Hepatocyte (in vitro differentiated cells): ENCODE measurements at regions not wholly inside any gene's neighbourhood (a gene's known extent, or its start where the extent isn't known, plus 50 kb on each side); places are given as distances from the start of the nearest gene placed in this dataset.

ENCODE experiments used
- CTCF ChIP-seq: fragments of 200-600 bp; sonication (generic); IDR thresholded peaks from 2 replicates; pipeline ENCODE4 v1.5.1; 2016; ENCODE audit warnings: antibody characterized with exemption, mild to moderate bottlenecking; ENCODE audit not compliant: poor library complexity
- EZH2 ChIP-seq: fragments of 200-600 bp; sonication (generic); IDR thresholded peaks from 2 replicates; pipeline ENCODE4 v1.6.1; 2016; ENCODE audit warnings: antibody characterized with exemption, mild to moderate bottlenecking, borderline replicate concordance
- EZH2phosphoT487 ChIP-seq: fragments of 200-600 bp; sonication (generic); IDR thresholded peaks from one replicate; pipeline ENCODE4 v1.6.1; 2018; ENCODE audit warnings: antibody characterized with exemption, mild to moderate bottlenecking, low read depth, moderate library complexity; ENCODE audit not compliant: unreplicated experiment, severe bottlenecking

GRCh38 chr22:48297296-48297695 lies 1530.4 kb downstream of the BRD1 start:
- no peak for TF ChIP-seq CTCF
- no peak for TF ChIP-seq EZH2phosphoT487
- TF ChIP-seq EZH2, result no peak
